HG02678 (cell line): ENCODE measurements at regions not wholly inside any gene's neighbourhood (a gene's known extent, or its start where the extent isn't known, plus 50 kb on each side); places are given as distances from the start of the nearest gene placed in this dataset.

Source experiments
- ATAC-seq: cut with Tn5 transposase; IDR thresholded peaks from one replicate; pipeline ENCODE4 v1.9.1; 2021; ENCODE audit warnings: mild to moderate bottlenecking, moderate library complexity; ENCODE audit not compliant: unreplicated experiment

GRCh38 chr2:237170020-237170419, 84.3 kb downstream of the COPS8 start:
- ATAC-seq = no peak

DNA sequence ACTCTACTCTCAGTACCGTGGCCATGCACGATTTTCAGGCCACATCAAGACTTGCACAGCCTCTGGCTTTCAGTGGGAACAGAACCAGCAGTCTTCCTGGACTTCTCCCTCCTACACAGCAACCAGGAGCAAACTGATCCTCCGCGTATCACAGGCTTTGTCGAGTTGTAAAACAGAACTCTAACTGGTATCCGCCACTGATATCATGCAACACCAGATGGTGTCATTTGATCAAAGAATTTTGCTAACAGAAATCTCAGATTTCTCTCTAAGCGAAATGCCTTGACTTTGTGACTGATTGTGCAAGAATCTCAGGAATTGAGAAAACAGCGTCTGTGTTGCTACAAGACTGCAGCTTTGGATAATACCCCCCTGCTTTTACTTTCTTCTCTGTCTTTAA, 85.7 kb downstream of the COPS8 start:
- ATAC-seq = no peak

GRCh38 chr2:237171881-237172280, 86.2 kb downstream of the COPS8 start:
- no peak for ATAC-seq

DNA sequence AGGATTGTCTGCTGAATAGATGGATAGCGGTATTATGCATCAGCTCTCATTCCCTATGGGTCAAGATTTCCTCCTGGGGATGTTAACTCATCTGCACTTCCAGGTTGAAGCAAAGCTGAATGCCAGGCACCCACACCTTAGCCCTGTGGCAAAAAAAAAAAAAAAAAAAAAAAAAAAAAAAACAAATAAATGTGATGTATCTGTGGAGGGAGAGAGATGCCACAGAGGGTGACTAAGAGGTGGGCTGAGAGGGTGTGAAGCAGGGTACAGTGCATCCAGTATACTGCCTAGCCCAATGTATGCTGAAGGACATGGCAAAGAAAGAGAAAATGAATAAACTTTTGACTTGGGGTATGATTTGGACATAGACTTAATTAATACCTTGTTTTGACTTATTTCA, 91.4 kb downstream of the COPS8 start:
- ATAC-seq = no peak

GRCh38 chr2:237177986-237178385, 92.3 kb downstream of the COPS8 start:
- ATAC-seq = no peak

GRCh38 chr2:237178396-237178795, 92.7 kb downstream of the COPS8 start:
- ATAC-seq = no peak

- no peak for ATAC-seq
Measured at GRCh38 chr2:237179161-237179560, 93.5 kb downstream of the COPS8 start.

DNA sequence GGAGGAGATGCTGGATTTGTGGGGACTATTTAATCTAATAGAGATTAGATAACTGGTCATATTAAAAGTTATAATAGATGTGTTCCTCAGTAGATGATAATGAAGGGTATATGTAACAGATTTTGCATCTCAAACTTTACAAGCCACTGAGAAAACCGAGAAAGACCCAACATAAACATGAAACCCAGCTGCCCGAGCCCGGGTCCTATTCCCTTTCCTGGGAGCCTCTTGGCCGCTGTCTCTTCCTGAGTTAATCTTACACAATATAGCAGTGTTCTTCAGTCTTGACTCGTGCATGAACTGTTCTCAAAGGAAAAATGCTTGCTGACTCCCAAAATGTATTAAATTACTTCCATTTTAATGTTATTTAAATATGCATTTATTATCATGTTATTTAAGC, 94.5 kb downstream of the COPS8 start:
- no peak for ATAC-seq

DNA sequence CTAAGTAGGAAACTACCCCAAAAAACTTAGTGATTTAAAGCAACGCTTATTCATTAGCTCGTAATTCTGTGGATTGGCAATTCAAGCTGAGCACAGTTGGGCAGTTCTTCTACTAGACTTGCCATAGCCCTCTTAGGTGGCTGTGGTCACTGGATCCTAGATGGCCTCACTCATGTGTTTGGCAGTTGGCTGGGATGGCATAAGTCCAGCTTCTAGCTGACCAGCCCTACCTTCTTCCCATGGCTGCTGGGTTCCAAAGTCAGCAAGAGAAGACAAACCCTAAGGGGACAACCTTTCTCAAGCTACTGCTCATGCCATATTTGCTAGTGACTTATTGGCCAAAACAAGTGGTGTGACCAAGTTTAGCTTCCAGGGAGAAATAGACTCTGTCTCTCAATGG, 95.3 kb downstream of the COPS8 start:
- no peak for ATAC-seq

DNA sequence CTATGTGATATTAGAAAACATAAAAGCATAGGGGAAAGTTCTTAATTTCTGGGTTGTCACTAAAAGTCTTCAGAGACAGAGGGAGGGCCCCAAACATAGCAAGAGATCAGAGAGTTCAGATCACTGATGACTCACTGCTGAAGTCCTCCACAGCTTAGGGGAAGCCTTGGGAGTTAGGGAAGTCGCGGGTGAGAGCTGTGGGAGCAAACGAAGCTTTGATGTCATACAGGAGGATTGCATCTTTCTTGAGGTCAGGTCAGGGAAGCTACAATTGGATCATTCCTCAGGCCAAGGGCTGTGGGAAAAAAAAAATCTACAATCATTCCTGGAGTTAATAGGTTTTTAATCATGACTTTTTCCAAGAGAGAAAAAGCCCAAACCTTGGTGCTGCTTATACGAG, 96.2 kb downstream of the COPS8 start:
- no peak for ATAC-seq

- no peak for ATAC-seq
Measured at GRCh38 chr2:237182422-237183123, 96.9 kb downstream of the COPS8 start.

GRCh38 chr2:237184192-237184918, 98.7 kb downstream of the COPS8 start:
- no peak for ATAC-seq

DNA sequence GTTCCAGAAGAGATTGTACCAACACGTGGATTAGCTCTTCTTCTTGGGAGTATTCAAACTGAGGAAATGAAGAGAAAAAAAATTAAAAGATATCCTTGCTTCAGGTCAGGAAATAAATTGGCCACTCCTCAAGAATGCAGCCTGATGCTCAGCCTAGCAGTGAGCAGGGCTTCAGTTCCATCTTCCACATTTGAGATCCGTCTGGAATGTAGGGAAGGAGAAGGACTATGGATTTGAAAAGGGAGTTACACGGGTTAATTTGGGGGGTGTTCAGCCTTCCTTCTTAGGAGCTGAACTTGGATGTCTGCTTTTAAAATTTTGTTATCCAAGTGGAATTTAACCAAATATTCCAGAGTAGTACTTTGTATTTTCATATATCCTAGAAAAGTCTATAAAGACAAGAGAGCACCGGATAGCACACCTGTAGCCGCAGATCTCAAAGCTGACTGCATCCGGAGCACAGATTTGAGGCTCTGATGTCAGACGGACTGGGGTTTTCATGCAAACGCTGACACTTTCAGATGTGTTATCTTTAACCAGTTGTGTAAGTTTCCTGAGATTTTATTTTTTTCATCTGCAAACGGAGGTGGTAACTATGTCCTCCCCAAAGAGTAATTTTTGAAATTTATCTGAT, 99.3 kb downstream of the COPS8 start:
- ATAC-seq = no peak

GRCh38 chr2:237185553-237185925, 99.8 kb downstream of the COPS8 start:
- no peak for ATAC-seq

DNA sequence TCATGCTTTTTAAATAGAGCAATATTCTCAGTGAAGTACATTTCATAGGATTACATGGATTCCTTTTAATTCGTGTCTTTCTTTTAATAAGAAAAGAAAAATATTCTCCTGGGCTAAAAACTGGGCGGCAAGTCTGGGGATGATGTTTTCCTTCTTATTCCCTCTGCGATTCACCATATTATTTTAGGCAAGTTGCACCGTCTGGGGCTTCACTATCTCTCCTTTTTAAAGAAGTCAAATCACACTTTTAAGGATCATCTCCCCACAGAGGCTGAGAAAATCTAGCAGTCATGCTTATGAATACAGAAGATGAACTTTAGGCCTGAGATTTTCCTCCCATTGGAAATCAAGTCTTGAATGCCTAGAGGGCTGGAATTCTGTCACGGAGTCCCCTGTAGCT, 104.1 kb downstream of the COPS8 start:
- ATAC-seq = no peak

GRCh38 chr2:237190966-237191713, 105.5 kb downstream of the COPS8 start:
- ATAC-seq = no peak

DNA sequence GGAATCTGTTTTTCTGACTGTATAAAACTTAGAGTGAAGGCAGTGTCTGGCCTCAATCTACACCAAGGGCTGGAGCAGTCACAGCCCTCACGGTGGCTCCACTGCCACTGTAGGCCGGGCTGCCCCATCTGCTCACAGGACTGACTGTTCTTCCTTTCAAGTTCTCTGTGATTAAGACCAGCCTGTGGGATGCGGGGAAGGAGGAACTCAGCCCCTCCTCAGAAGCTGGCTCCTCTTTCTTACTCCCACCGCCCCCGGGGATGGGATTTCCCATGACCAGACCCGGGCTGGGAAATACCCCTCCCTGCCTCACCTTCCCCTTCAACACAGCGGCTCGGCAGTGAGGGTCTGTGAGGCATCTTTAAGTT, 106.0 kb downstream of the COPS8 start:
- no peak for ATAC-seq

DNA sequence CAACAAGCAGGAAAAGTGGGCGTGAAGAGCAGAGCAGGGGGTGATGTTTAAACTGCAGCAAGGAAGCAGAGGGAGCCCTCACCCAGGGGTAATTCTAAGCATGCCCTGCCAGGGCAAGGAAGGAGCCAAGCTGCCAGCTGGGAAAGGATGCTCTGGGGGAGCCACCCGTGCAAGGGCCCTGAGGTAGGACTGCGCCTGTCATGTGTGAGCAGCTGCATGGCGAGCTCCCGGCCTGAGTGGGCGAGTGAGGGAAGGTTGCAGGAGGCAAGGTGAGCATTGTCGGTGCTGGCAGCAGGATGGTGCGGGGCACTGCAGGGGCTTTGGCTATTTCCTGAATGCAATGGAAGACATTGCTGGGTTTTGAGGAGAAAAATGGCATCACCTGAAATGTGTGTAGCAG, 107.2 kb downstream of the COPS8 start:
- ATAC-seq = no peak

DNA sequence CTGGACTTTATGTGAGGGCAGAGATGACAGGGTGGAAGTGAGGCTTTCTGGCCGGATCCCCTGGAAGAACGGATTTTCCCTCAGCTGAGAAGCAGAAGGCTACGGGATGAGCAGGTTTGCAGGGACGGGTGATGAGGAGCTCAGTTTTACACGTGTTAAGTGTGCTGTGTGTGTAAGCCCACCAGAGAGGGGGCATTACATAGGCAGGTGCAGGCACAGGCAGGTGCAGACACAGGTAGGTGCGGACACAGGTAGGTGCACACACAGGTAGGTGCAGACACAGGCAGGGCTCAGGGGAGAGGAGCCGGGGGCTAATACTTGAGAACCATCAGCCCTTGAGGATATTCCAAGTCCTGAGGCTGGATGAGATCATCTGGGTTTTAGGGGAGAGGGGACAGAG, 107.7 kb downstream of the COPS8 start:
- no peak for ATAC-seq

DNA sequence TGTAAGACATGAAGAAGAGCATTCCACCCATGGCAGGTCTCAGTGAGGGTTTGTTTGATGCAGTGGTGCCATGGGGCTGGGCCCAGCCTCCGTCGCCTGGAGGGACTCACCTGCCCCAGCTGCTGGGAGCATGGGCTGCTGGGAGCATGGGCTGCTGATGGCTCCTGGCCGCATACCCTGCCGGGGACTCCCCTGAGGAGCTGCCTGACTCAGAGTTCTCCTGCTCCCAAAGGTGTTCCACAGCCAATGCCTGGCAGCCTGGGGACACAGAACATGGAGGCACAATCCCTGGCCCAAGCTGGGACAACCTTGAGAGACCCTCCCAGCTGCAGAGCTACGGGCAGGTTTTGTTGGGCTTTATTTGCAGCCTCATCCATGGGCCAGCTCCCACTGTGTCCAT, 108.4 kb downstream of the COPS8 start:
- no peak for ATAC-seq

GRCh38 chr2:237194906-237195305, 109.2 kb downstream of the COPS8 start:
- ATAC-seq = no peak
